Hematopoietic multipotent progenitor cell treated with erythropoietin and hydrocortisone succinate and interleukin-3 and kit ligand, for 8 days (in vitro differentiated cells): ENCODE measurements at regions not wholly inside any gene's neighbourhood (a gene's known extent, or its start where the extent isn't known, plus 50 kb on each side); places are given as distances from the start of the nearest gene placed in this dataset.
"Not testable (repeated sequence)": the region's sequence is repeated elsewhere in the genome, so short reads cannot be mapped to it uniquely, and the experiment has no call there.

ENCODE experiments used
- DNase-seq: peaks from one replicate; pipeline ENCODE4 v3.0.0-alpha.2; 2015

GRCh38 chr6:67887747-67888545 lies 747.1 kb upstream of the ADGRB3 start:
- DNase-seq: no peak

DNA sequence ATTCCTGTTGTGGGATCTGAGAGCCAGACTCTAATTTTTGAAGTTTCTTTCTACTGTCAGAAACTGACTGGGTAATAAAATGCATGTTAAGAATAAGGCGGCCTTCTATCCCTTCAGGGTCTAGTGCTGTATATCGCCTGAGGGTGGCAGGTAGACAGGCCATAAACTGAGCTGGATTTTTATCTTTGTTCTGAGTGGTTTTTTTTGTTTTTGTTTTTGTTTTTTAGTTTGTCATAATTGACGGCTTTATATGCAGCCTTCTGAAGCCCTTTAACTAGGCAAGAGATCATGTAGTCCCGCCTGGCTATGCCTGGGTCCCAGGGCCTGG lies 747.7 kb upstream of the ADGRB3 start:
- DNase-seq: no peak

DNA sequence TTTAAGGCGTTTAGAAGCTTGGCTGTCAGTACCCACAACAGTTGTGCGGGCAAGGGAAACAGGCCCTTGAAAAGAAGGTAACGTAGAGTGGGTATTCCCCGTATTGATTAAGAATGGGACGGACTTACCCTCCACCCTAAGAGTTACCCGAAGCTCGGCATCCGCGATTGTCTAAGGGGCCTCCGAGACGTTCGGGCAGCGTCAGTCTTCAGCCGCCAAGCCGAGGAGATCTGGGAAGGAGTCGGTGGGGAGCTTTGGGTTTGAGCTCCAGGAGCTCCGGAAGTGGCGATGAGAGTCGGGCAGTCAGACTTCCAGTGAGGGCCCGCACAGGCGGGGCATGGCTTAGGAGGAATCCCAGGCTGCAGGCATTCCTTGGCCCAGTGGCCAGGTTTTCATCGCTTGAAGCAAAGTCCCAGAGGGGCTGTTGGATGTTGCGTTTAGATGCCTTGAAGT lies 748.2 kb upstream of the ADGRB3 start:
- DNase-seq: no peak

- DNase-seq: no peak
These were observed 748.9 kb upstream of the ADGRB3 start for GRCh38 chr6:67886036-67886707.

DNA sequence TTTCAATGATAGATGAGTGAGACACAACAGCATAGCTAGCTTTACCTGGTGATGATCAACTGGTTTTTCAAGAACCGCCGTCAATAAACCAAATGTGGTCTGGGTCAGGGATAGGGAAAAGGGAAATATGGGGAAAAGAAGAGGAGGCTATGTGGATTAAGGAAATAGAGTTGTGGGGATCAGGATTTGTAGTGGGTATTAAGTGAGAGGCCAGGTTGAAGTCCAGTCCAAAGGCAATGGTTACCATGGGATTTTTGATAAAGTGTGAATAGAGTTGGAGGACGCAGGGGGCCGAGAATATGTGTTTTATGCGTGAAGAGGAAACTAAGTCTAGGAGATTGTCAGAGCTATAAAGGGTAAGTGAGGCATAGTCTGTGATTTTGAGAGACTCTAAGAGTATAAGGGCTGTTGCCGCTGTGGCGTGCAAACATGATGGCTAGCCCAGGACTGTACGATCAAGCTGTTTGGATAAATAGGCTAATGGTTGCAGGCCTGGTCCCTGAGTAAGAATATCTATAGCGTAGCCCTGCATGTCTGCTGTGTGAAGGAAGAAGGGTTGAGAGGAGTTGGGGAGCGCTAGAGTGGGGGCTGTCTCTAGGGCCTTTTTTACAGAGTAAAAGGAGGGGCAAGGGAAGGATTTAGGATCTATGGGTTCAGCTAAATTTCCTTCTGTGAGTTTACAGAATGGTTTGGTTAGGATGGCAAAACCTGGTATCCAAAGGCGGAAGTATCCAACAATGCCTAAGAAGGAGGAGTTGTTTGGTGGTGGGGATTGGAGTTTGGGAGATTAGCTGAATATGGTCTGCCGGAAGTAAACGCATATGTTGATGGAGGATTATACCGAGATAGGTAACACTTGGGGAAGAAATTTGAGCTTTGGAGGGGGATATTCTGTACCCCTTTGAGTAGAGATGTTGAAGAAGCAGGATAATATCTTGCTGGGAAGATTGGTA lies 749.7 kb upstream of the ADGRB3 start:
- DNase-seq: no peak

DNA sequence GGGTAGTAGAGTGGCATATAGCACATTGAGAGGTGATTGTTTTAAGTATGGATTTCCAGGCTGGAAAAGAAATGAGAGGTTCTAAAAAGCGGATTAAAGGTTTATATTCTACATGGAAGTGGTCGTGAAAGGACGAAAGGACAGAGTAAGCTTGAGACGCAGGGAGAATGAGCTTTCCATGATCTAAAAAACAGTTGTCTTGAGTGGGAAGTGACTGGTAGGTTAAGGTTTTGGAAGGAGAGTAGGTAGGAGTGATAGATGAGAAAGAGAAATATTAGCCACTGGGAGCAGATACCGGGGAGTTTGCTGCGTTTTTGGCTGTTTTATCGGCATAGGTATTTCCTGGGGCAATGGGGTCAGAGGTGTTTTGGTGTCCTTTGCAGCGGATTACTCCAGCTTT lies 750.6 kb upstream of the ADGRB3 start:
- DNase-seq: no peak

DNA sequence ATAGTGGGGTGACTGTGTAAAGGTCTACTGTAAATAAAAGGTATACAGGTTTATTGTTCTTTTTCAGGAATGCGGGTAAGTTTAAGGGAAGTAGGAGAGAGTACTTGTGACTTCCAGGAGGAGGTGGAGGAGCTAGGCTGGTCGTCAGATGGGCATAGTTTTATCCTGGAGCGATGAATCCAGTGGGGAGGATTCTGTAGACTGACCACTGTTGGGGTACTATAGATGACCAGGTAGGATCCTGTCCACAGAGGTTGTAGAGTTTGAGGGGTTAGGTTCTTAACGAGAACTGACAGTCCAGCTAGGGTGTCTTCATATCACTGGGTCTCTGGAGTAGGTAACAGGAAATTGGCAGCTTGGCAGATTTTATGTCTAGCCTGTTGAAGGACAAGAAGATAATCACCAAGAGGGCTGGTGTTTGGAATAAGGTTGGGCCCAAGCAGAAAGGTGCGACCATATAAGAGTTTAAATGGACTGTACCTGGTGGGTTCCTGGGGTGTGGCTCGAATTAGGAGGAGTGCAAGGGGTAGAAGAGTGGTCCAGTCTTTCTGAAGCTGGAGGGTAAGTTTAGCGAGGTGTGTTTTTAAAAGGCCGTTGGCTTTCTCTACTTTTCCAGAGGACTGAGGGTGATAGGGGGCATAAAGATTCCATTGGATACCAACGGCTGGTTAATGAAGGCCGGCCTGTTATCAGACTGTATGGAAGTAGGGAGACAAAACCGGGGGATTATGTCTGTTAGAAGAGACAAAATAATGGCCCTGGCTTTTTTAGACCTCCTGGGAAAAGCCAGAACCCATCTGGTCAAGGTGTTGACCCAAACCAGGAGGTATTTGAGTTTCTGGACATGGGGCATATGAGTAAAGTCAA lies 751.3 kb upstream of the ADGRB3 start:
- DNase-seq: no peak

GRCh38 chr6:67882436-67883311 lies 752.4 kb upstream of the ADGRB3 start:
- no peak for DNase-seq

DNA sequence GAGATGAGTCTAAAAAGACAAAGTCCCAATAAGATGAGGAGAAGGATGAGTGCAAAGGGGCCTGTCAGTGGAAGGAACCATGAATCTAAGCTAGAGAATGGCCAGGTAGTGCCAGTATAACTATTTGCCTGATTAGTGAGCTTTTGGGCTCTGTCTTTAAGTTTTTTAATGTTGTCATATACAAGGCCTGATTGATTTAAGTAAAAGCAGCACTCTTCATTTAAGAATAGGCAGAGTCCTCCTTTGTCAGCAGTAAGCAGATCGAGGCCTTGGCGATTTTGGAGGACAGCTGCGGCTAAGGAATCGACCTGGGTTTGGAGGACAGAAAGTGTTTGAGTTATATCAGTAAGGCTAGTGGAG lies 753.4 kb upstream of the ADGRB3 start:
- no peak for DNase-seq

GRCh38 chr6:67880939-67881705 lies 754.0 kb upstream of the ADGRB3 start:
- DNase-seq: no peak

DNA sequence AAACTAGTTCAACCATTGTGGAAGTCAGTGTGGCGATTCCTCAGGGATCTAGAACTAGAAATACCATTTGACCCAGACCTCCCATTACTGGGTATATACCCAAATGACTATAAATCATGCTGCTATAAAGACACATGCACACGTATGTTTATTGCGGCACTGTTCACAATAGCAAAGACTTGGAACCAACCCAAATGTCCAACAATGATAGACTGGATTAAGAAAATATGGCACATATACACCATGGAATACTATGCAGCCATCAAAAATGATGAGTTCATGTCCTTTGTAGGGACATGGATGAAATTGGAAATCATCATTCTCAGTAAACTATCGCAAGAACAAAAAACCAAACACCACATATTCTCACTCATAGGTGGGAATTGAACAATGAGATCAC lies 754.7 kb upstream of the ADGRB3 start:
- not testable (repeated sequence) for DNase-seq

DNA sequence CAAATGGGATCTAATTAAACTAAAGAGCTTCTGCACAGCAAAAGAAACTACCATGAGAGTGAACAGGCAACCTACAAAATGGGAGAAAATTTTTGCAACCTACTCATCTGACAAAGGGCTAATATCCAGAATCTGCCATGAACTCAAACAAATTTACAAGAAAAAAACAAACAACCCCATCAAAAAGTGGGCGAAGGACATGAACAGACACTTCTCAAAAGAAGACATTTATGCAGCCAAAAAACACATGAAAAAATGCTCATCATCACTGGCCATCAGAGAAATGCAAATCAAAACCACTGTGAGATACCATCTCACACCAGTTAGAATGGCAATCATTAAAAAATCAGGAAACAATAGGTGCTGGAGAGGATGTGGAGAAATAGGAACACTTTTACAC lies 755.2 kb upstream of the ADGRB3 start:
- DNase-seq: not testable (repeated sequence)

DNA sequence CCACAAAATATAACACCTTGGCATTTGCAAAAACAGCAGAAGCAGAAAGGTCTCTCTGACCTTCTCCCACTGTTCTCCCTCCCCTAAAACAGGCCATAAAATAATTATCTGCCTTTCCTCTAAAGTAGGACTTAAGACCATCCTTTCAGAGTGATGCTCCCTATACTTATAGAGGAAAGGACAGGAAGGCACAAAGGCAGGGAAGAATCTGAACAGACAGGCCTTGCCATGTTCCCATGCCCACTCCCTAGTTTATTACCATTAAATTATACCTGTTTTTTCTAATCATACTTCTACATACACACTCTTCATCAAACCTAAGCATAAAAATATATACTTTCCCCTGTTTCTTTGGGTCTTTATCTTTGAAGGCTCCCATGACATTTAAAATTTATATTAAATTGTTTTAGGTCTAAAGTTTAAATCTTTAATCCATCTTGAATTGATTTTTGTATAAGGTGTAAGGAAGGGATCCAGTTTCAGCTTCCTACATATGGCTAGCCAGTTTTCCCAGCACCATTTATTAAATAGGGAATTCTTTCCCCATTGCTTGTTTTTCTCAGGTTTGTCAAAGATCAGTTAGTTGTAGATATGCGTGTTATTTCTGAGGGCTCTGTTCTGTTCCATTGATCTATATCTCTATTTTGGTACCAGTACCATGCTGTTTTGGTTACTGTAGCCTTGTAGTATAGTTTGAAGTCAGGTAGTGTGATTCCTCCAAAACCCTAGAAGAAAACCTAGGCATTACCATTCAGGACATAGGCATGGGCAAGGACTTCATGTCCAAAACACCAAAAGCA lies 755.8 kb upstream of the ADGRB3 start:
- DNase-seq: not testable (repeated sequence)

DNA sequence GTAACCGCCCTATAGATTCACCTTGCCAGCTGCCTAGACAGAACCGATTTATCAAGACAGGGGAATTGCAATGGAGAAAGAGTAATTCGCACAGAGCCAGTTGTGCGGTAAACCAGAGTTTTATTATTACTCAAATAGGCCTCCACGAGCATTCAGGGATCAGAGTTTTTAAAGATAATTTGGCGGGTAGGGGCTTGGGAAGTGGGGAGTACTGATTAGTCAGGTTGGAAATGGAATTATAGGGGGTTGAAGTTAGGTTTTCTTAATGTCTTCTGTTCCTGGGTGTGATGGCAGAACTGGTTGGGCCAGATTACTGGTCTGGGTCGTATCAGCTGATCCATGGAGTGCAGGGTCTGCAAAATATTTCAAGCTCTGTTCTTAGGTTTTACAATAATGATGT lies 756.9 kb upstream of the ADGRB3 start:
- DNase-seq: not testable (repeated sequence)

GRCh38 chr6:67877288-67877687 lies 757.8 kb upstream of the ADGRB3 start:
- DNase-seq: no peak

DNA sequence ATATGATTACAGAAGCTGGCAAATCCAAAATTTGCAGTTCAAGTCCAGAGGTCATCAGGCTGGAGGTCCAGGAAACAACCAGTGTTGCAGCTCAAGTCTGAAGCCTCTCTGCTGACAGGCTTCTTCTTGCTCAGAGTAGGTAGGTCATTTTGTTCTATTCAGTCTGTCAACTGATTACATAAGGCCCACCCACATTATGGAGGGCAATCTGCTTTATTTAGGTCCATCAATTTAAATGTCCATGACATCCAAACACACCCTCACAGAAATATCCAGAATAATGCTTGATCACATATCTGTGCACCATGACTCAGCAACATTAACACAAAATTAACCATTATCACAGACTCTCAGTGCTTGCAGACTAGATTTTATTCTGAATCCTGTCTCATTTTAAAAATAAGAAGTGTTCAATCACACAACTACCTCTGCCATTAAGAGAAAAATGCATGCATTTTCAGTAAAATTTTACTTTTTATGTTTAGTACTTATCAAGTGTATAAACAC lies 759.2 kb upstream of the ADGRB3 start:
- no peak for DNase-seq

DNA sequence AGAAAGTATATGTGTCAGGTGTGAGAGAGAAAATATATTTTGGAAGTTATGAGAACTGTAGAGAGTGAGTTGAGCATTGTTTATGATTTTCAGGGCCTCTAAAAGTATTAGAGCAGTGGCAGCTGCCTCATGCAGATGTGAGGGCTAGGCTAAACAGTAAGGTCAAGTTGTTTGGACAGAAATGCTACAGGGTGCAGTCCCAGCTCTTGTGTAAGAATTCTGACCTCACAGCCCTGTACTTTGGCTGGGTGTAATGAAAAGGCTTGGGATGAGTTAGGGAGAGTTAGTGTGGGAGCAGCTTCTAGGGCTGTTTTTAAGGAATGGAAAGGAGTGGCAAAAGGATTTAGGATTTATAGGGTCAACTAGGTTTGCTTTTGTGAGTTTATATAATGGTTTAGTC lies 764.8 kb upstream of the ADGRB3 start:
- DNase-seq: no peak

GRCh38 chr6:67863346-67863745 lies 771.7 kb upstream of the ADGRB3 start:
- no peak for DNase-seq

DNA sequence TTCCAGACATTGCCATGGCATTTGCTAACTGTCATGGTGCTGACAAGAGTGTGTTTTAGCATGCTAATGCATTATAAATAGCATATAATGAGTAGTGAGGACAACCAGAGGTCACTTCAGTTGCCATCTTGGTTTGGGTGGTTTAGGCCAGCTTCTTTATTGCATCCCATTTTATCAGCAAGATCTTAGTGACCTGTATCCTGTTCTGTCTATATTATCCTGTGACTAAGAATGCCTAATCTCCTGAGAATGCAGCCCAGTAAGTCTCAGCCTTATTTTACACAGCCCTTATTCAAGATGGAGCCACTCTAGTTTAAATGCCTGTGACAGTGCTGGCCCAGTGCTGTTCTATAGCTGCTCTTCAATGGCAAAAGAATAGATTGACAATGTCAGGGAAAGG lies 781.0 kb upstream of the ADGRB3 start:
- DNase-seq: no peak

DNA sequence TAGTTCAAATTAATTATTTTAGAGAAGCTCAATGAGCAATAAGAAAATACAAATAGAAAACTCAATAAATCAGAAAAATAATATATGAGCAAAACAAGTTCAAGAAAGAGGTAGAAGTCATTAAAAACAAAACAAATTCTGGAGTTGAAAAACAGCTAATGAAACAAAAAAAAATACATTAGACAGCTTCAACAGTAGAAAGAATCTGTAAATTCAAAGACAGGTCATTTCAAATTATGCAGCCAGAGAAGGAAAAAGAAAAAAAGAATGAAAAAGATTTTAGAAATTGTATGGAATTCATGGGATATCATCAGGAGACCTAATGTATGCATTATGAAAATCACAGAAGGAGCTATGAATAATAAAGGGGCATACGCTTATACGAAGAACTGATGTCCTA lies 795.3 kb upstream of the ADGRB3 start:
- DNase-seq: no peak
